AG10803 (cell line): ENCODE measurements at regions not wholly inside any gene's neighbourhood (a gene's known extent, or its start where the extent isn't known, plus 50 kb on each side); places are given as distances from the start of the nearest gene placed in this dataset.

Experiments
- DNase-seq: peaks from one replicate; pipeline ENCODE4 v3.0.0; 2010; ENCODE audit warnings: low read depth
- H3K4me3 ChIP-seq: 2 replicates; pipeline ENCODE4 v1.5.1; 2011; ENCODE audit warnings: mild to moderate bottlenecking, low read length, control low read depth
- TF ChIP-seq, protein P1 (sequence below): conservative IDR thresholded peaks from 2 replicates; pipeline ENCODE4 v1.5.1; 2011; ENCODE audit warnings: mild to moderate bottlenecking, low read length, control low read depth, inconsistent platforms

DNA sequence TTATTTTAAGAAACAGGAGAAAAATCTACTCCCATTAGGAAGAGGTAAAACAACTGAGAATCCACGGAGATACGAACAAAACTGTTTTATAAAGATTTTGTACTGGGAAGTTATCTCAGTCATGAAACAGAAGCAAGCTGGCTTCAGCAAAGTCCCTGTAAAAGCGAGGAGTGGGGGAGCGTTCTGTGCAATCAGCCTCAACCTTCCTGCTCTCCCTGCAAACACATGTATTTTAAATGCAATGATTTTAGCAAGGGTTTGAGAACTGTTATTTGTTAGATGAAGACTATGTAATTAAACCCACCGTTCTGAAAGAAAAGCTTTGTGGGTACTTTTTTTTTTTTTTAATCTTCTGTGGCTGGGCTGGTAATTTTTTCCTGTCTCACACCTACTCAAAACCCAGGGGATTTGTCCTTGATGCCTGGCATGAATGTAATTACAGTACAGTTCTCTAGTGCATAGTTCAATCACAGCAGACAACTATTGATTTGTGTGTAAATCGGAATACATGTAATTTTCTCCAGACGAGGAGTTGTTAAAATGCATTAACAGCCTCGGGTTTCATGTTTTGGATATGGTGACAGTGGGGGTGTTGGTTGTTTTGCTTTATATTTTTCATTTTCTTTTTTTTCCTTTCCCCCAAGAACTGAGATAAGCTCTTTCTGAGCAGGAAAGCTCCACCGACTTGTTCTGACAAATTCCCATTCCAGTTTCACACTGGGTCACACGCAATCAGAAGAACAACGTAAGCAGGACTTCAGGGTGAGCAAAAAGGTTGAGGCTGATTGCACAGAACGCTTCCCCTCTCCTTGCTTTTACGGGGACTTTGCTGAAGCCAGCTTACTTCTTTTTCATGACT is 153.6 kb downstream of the PHLDA1 start:
- peak; percentile 47 for DNase-seq
- TF ChIP-seq, protein P1, sequence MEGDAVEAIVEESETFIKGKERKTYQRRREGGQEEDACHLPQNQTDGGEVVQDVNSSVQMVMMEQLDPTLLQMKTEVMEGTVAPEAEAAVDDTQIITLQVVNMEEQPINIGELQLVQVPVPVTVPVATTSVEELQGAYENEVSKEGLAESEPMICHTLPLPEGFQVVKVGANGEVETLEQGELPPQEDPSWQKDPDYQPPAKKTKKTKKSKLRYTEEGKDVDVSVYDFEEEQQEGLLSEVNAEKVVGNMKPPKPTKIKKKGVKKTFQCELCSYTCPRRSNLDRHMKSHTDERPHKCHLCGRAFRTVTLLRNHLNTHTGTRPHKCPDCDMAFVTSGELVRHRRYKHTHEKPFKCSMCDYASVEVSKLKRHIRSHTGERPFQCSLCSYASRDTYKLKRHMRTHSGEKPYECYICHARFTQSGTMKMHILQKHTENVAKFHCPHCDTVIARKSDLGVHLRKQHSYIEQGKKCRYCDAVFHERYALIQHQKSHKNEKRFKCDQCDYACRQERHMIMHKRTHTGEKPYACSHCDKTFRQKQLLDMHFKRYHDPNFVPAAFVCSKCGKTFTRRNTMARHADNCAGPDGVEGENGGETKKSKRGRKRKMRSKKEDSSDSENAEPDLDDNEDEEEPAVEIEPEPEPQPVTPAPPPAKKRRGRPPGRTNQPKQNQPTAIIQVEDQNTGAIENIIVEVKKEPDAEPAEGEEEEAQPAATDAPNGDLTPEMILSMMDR: no peak
- H3K4me3 ChIP-seq: no peak overlapping the region

DNA sequence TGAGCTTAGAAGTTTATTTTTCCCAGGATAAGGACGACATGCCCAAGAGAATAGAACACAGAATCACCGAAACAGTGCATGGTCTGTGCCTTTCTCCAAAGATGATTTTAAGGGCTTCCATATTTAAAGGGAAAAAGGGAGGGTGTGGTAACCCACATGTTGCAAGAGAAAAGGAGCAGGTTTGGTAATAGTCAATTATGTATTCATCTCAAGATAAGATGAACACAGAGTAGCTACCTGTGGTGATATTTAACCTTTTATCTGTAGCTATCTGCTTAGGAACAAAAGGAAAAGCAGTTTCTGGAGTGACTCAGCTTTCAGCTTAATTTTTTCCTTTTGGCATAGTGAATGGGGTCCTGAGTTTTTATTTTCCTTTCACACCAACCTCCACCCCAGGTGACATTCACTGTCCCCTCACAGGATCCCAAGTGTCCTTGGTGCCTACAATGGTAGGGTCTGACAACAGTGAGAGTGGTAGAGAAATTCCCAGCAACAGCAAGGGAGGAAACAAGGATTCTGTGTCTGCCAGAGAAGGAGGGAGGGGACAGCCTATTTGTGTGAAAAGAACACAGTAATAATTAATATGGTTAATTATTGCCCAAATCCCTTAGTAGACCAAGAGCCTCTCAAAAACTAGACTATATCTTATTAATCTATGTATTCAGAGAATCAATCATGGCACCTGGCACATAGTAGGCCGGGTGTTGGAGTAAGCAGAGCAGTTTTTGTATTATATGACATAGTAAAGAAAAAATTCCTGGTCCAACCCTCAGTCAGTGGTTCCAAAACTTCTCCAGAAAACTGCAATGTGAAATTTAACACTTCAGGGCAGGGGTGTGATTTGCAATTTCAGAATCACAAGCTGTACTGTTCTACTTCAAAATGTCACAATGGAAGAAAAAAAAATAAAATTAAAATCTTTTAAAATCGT is 154.5 kb downstream of the PHLDA1 start:
- TF ChIP-seq, protein P1: no peak
- H3K4me3 ChIP-seq: no peak overlapping the region
- DNase-seq: no peak

DNA sequence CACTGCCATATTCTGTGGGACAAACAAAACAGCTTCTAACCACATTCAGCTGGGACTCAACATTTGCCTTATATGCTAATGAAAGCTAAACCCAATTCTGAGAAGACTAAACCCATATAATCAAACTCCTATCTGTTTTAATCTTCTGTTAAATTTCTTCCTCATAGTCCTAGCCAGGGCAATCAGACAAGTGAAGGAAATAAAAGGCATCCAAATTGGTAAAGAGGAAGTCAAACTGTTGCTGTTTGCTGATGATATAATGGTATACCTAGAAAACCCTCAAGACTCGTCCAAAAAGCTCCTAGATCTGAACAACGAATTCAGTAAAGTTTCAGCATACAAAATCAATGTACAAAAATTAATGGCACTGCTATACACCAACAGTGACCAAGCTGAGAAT is 157.1 kb downstream of the PHLDA1 start:
- no peak for DNase-seq

DNA sequence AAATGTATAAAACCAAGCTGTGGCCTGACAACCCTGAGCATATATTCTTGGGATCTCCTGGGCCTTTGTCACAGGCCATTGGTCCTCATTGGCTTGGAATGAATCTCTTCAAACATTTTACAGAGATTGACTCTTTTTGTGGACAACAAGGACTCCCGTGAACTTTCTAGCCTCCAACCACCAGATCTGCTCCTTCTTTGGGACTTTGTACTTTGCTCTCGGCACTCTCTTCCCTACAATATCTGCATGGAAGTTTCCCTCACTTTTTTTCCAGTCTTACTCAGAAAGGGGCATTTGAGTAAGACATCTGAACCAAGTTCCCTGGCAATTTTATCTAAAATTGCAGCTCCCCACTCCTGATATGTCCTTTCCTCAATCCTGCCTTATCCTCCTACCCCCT is 158.8 kb downstream of the PHLDA1 start:
- DNase-seq: no peak
- no peak overlapping the region for H3K4me3 ChIP-seq
- TF ChIP-seq, protein P1: no peak

More for the DNA sequence above, 157.1 kb downstream of the PHLDA1 start:
- TF ChIP-seq, protein P1: no peak
- H3K4me3 ChIP-seq: no peak overlapping the region

DNA sequence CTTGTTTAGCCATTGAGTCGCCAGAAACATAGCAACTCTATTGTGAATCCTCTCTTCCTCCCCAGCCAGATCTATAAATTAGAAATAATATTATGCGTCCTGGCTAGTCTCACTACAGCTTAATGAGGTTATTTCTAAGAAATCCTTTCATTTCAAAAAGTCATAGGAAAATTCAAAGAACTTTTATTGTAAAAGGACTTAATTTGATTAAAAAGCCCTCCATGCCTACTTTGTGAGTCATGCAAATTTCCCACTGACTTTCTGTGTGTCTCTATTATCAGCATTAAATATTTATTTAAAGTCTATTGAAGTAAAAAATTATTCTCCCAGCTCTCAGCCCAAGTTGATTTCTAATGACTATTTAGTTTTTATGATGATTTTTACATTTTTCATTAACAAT is 160.7 kb downstream of the PHLDA1 start:
- H3K4me3 ChIP-seq: no peak overlapping the region
- DNase-seq: no peak
- TF ChIP-seq, protein P1: no peak

DNA sequence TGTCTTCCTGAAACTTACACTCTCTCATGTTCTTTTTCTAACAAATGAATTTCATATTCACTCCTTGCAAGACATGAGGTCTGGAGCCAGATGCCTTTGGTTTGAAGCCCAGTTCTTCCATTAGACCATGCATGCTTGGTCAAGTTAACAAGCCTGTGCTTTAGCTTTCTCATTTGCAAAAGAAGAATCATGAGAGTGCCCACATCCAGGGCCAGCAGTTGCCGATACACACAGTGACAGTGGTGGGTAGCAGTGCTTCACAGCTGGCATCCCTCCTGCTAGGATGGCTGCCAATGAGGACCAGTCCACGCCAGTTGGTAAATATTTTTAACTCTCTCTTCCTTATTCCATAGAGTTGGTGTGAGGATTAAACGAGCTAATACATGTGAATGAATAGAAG is 163.1 kb downstream of the PHLDA1 start:
- TF ChIP-seq, protein P1: no peak
- DNase-seq: no peak

DNA sequence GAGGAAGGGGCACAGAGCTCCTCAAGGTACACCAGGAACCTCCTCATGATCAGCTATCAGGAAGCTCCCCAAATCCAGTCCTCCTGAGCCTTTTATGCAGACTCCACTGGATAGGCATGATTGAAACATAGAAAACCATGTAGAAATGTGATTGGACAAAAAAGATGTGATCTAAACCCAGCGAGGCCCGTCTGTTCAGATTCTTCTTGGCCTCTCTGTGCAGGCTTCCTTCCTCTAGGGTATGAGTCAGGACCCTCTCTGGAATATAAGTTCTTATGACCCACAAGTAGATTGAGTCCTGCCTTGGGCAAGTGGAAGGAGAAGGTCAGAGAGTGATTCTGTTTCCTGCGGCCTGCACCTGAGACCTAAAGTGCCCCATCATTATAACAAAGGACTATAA is 166.3 kb downstream of the PHLDA1 start:
- DNase-seq: no peak
- TF ChIP-seq, protein P1: no peak
- no peak overlapping the region for H3K4me3 ChIP-seq

More for the DNA sequence above, 163.1 kb downstream of the PHLDA1 start:
- H3K4me3 ChIP-seq: no peak overlapping the region
